NB4 (cell line): ENCODE measurements at regions not wholly inside any gene's neighbourhood (a gene's known extent, or its start where the extent isn't known, plus 50 kb on each side); places are given as distances from the start of the nearest gene placed in this dataset.

ENCODE experiments used
- CTCF ChIP-seq: IDR thresholded peaks from one replicate; pipeline ENCODE4 v1.5.1; 2012; ENCODE audit warnings: low read depth, low read length
- MAX ChIP-seq: IDR thresholded peaks from 2 replicates; pipeline ENCODE4 v1.6.1; 2011; ENCODE audit warnings: low read depth, low read length
- MYC ChIP-seq: IDR thresholded peaks from 2 replicates; pipeline ENCODE4 v1.6.1; 2011; ENCODE audit warnings: low read depth, low read length
- POLR2A ChIP-seq: IDR thresholded peaks from 2 replicates; pipeline ENCODE4 v1.6.1; 2011; ENCODE audit warnings: mild to moderate bottlenecking; ENCODE audit not compliant: insufficient read length; ENCODE audit errors: extremely low read depth

- TF ChIP-seq POLR2A (no peak), MAX (no peak), CTCF (no peak), MYC (no peak)
Observed at GRCh38 chr4:89404530-89404929, 96.9 kb upstream of the GPRIN3 start.
